ENCODE measurements at regions not wholly inside any gene's neighbourhood (a gene's known extent, or its start where the extent isn't known, plus 50 kb on each side); places are given as distances from the start of the nearest gene placed in this dataset.

- TF ChIP-seq, protein P1, sequence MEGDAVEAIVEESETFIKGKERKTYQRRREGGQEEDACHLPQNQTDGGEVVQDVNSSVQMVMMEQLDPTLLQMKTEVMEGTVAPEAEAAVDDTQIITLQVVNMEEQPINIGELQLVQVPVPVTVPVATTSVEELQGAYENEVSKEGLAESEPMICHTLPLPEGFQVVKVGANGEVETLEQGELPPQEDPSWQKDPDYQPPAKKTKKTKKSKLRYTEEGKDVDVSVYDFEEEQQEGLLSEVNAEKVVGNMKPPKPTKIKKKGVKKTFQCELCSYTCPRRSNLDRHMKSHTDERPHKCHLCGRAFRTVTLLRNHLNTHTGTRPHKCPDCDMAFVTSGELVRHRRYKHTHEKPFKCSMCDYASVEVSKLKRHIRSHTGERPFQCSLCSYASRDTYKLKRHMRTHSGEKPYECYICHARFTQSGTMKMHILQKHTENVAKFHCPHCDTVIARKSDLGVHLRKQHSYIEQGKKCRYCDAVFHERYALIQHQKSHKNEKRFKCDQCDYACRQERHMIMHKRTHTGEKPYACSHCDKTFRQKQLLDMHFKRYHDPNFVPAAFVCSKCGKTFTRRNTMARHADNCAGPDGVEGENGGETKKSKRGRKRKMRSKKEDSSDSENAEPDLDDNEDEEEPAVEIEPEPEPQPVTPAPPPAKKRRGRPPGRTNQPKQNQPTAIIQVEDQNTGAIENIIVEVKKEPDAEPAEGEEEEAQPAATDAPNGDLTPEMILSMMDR (IDR thresholded peaks at IDR 0.05) = no peak
- TF ChIP-seq POLR2A (IDR thresholded peaks at IDR 0.05) = no peak
Observed at GRCh38 chr4:31039382-31039781, 319.2 kb downstream of the PCDH7 start.
